Thoracic aorta (tissue), 2 donors: ENCODE measurements at regions not wholly inside any gene's neighbourhood (a gene's known extent, or its start where the extent isn't known, plus 50 kb on each side); places are given as distances from the start of the nearest gene placed in this dataset.

Experiments
- ATAC-seq: fragments of 150-250 bp; one replicate; pipeline ENCODE4 v1.8.0; 2017; ENCODE audit warnings: low read depth; ENCODE audit not compliant: insufficient number of reproducible peaks, low FRiP score
- DNase-seq: peaks from one replicate; pipeline ENCODE4 v3.0.0-alpha.2; 2020; ENCODE audit warnings: low spot score
- H3K27ac ChIP-seq, 2 donors: fragments of 200-600 bp; sonication (generic); 1 replicate in 1 of 2; 2 replicates in 1 of 2; pipeline ENCODE4 v1.5.1; 2016; ENCODE audit warnings: mild to moderate bottlenecking in 2 of 2, moderate library complexity in 2 of 2
- H3K27me3 ChIP-seq: fragments of 200-600 bp; sonication (generic); replicated peaks from 2 replicates; pipeline ENCODE4 v1.6.0; 2016; ENCODE audit warnings: mild to moderate bottlenecking; ENCODE audit not compliant: insufficient read depth
- H3K36me3 ChIP-seq: fragments of 200-600 bp; sonication (generic); one replicate; pipeline ENCODE4 v1.5.1; 2016
- H3K4me1 ChIP-seq, 2 donors: fragments of 200-600 bp; sonication (generic); 1 replicate in 1 of 2; 2 replicates in 1 of 2; pipeline versions ENCODE4 v1.5.1 to v1.6.0; 2016; ENCODE audit warnings: low read depth in 2 of 2, mild to moderate bottlenecking in 1 of 2; ENCODE audit not compliant: control insufficient read depth in 1 of 2
- H3K4me3 ChIP-seq: fragments of 200-600 bp; sonication (generic); 2 replicates; pipeline ENCODE4 v1.5.1; 2016; ENCODE audit warnings: mild to moderate bottlenecking
- H3K9me3 ChIP-seq: fragments of 200-600 bp; sonication (generic); 2 replicates; pipeline ENCODE4 v1.5.1; 2016
- CTCF ChIP-seq: fragments of 200-600 bp; sonication (generic); IDR thresholded peaks from one replicate; pipeline ENCODE4 v1.5.1; 2019; ENCODE audit warnings: antibody characterized with exemption

- DNase-seq (no peak), ATAC-seq (no peak)
- H3K27me3 ChIP-seq, result no peaks in the 10 kb centered on the region
- H3K36me3 ChIP-seq, result no peaks in the 10 kb centered on the region
- H3K4me1 ChIP-seq, result peaks cover 17 to 30% of the 10 kb centered on the region in 2 donors
- H3K9me3 ChIP-seq, result no peaks in the 10 kb centered on the region
- H3K27ac ChIP-seq, result peak overlapping the region in 1 of 2 donors; percentile 81
- no peak for TF ChIP-seq CTCF
- no peak overlapping the region for H3K4me3 ChIP-seq
Observed at GRCh38 chr16:85513180-85513579, 99.9 kb upstream of the GSE1 start.

- Histone ChIP-seq H3K4me1 (peaks cover 17 to 30% of the 10 kb centered on the region in 2 donors), H3K36me3 (no peaks in the 10 kb centered on the region), H3K9me3 (no peaks in the 10 kb centered on the region), H3K27me3 (no peaks in the 10 kb centered on the region), H3K27ac (peak overlapping the region; percentile 81 to 82), H3K4me3 (no peak overlapping the region)
- no peak for TF ChIP-seq CTCF
- DNase-seq, result no peak
- ATAC-seq, result no peak
Observed at GRCh38 chr16:85513649-85514048, 99.5 kb upstream of the GSE1 start.

- Histone ChIP-seq H3K27ac (peak overlapping the region; percentile 81 to 82), H3K4me1 (peaks cover 17 to 30% of the 10 kb centered on the region in 2 donors), H3K27me3 (no peaks in the 10 kb centered on the region), H3K36me3 (no peaks in the 10 kb centered on the region), H3K9me3 (no peaks in the 10 kb centered on the region), H3K4me3 (peak overlapping the region; percentile 11)
- no peak for TF ChIP-seq CTCF
- ATAC-seq (no peak), DNase-seq (peak; percentile 41)
Observed at GRCh38 chr16:85514295-85514597, 98.9 kb upstream of the GSE1 start.

GRCh38 chr16:85514598-85515318 is 98.4 kb upstream of the GSE1 start:
- no peaks in the 10 kb centered on the region for H3K27me3 ChIP-seq
- peak overlapping the region; percentile 81 to 82 for H3K27ac ChIP-seq
- peaks cover 17 to 30% of the 10 kb centered on the region in 2 donors for H3K4me1 ChIP-seq
- no peaks in the 10 kb centered on the region for H3K9me3 ChIP-seq
- H3K4me3 ChIP-seq, result peak overlapping the region; percentile 45
- DNase-seq (peak; percentile 55), ATAC-seq (peak; percentile 76)
- peak; percentile 23 for TF ChIP-seq CTCF
- no peaks in the 10 kb centered on the region for H3K36me3 ChIP-seq

- Histone ChIP-seq H3K27me3 (no peaks in the 10 kb centered on the region), H3K4me3 (peak overlapping the region; percentile 45), H3K4me1 (peaks cover 17 to 30% of the 10 kb centered on the region in 2 donors), H3K9me3 (no peaks in the 10 kb centered on the region), H3K36me3 (no peaks in the 10 kb centered on the region), H3K27ac (peak overlapping the region; percentile 81 to 82)
- ATAC-seq (no peak), DNase-seq (no peak)
- peak; percentile 4 for TF ChIP-seq CTCF
Observed at GRCh38 chr16:85515319-85515745, 97.8 kb upstream of the GSE1 start.
